GM12891 (cell line): ENCODE measurements at regions not wholly inside any gene's neighbourhood (a gene's known extent, or its start where the extent isn't known, plus 50 kb on each side); places are given as distances from the start of the nearest gene placed in this dataset.

ENCODE experiments used
- POLR2A ChIP-seq: IDR thresholded peaks from 2 replicates; pipeline ENCODE4 v1.6.1; 2011; ENCODE audit warnings: low read depth, low read length, control low read depth
- POLR2AphosphoS5 ChIP-seq: IDR thresholded peaks from 2 replicates; pipeline ENCODE4 v1.6.1; 2011; ENCODE audit warnings: low read depth, low read length, control low read depth

DNA sequence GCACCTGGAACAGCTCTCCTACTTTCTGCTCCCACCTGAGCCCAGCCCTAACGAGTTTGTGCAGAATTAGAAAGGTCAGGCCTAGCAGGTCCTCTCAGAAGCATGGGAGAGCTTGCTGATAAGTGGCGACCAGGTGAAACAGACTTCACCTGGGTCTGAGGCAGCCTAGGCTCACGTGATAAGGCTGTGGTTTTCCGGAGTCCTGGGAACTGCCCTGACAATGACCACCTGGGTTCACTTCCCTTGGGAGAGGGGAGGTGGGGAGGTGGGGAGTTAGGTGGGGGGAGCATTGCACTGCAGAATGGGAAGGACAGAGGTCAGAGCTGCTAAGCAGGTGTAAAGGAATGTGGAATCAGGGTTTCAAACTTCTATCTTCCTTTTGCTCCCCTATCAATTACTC lies 152.9 kb upstream of the MAP1B start:
- TF ChIP-seq POLR2AphosphoS5: no peak
- TF ChIP-seq POLR2A: no peak
